ENCODE measurements at regions not wholly inside any gene's neighbourhood (a gene's known extent, or its start where the extent isn't known, plus 50 kb on each side); places are given as distances from the start of the nearest gene placed in this dataset.

GRCh38 chr17:55571095-55571494 lies 59.8 kb upstream of the SMIM36 start:
- ATAC-seq = no peak
- TF ChIP-seq PPARA (CRISPR knock-in tag; IDR thresholded peaks at IDR 0.05; ENCODE audit: borderline replicate concordance) (no peak), ISL1 (CRISPR knock-in tag; IDR thresholded peaks at IDR 0.05) (no peak), TCF4 (CRISPR knock-in tag; IDR thresholded peaks at IDR 0.05; ENCODE audit: borderline replicate concordance) (no peak), SNAI2 (CRISPR knock-in tag; IDR thresholded peaks at IDR 0.05) (no peak), RARB (CRISPR knock-in tag; IDR thresholded peaks at IDR 0.05) (no peak), CSRNP3 (CRISPR knock-in tag; IDR thresholded peaks at IDR 0.05) (no peak), ESRRG (CRISPR knock-in tag; IDR thresholded peaks at IDR 0.05) (no peak), ARNTL (CRISPR knock-in tag; IDR thresholded peaks at IDR 0.05; ENCODE audit: borderline replicate concordance, low read depth) (no peak), CSDC2 (CRISPR knock-in tag; IDR thresholded peaks at IDR 0.05) (no peak), ZFP30 (CRISPR knock-in tag; IDR thresholded peaks at IDR 0.05) (no peak), ZNF565 (CRISPR knock-in tag; conservative IDR thresholded peaks at IDR 0.05; ENCODE audit: low read depth) (no peak), ZNF8 (CRISPR knock-in tag; IDR thresholded peaks at IDR 0.05) (no peak), PATZ1 (CRISPR knock-in tag; IDR thresholded peaks at IDR 0.05; ENCODE audit: borderline replicate concordance) (no peak), GLIS3 (CRISPR knock-in tag; IDR thresholded peaks at IDR 0.05) (no peak)

GRCh38 chr17:55570391-55570790 lies 59.1 kb upstream of the SMIM36 start:
- TF ChIP-seq CSDC2 (CRISPR knock-in tag; IDR thresholded peaks at IDR 0.05) (no peak), ISL1 (CRISPR knock-in tag; IDR thresholded peaks at IDR 0.05) (no peak), ZC3H10 (CRISPR knock-in tag; IDR thresholded peaks at IDR 0.05) (no peak), TCF4 (CRISPR knock-in tag; IDR thresholded peaks at IDR 0.05; ENCODE audit: borderline replicate concordance) (no peak), ZNF8 (CRISPR knock-in tag; IDR thresholded peaks at IDR 0.05) (no peak), ZFP3 (CRISPR knock-in tag; IDR thresholded peaks at IDR 0.05) (no peak), SNAI2 (CRISPR knock-in tag; IDR thresholded peaks at IDR 0.05) (no peak), POU6F1 (CRISPR knock-in tag; IDR thresholded peaks at IDR 0.05; ENCODE audit: borderline replicate concordance, low read depth) (no peak), ZNF70 (CRISPR knock-in tag; IDR thresholded peaks at IDR 0.05) (no peak), OSR1 (CRISPR knock-in tag; IDR thresholded peaks at IDR 0.05) (no peak), TOX (CRISPR knock-in tag; IDR thresholded peaks at IDR 0.05; ENCODE audit: borderline replicate concordance) (no peak), PPARA (CRISPR knock-in tag; IDR thresholded peaks at IDR 0.05; ENCODE audit: borderline replicate concordance) (no peak), ARNTL (CRISPR knock-in tag; IDR thresholded peaks at IDR 0.05; ENCODE audit: borderline replicate concordance, low read depth) (no peak), GLIS3 (CRISPR knock-in tag; IDR thresholded peaks at IDR 0.05) (no peak), TSHZ2 (CRISPR knock-in tag; IDR thresholded peaks at IDR 0.05) (no peak), RARB (CRISPR knock-in tag; IDR thresholded peaks at IDR 0.05) (no peak)
- ATAC-seq = no peak; the same call in 2 of the 3 replicates

GRCh38 chr17:55567240-55568214 lies 56.3 kb upstream of the SMIM36 start:
- TF ChIP-seq SNAI2 (CRISPR knock-in tag; IDR thresholded peaks at IDR 0.05) (0 out of 2 replicates have a peak, but pooled peaks have one; percentile 22), ISL1 (CRISPR knock-in tag; IDR thresholded peaks at IDR 0.05) (0 out of 2 replicates have a peak, but pooled peaks have one; percentile 22), TSHZ2 (CRISPR knock-in tag; IDR thresholded peaks at IDR 0.05) (0 out of 2 replicates have a peak, but pooled peaks have one; percentile 43), ZFP30 (CRISPR knock-in tag; IDR thresholded peaks at IDR 0.05) (no peak), TCF4 (CRISPR knock-in tag; IDR thresholded peaks at IDR 0.05; ENCODE audit: borderline replicate concordance) (peak; percentile 71; the same call in 1 of the 2 replicates), ARNTL (CRISPR knock-in tag; IDR thresholded peaks at IDR 0.05; ENCODE audit: borderline replicate concordance, low read depth) (no peak)
- ATAC-seq = peak; percentile 59; the same call in 2 of the 3 replicates

Measured in SK-N-SH treated with all-trans-retinoic acid at 6 μM for 48 hours (cell line).